Loucy (cell line): ENCODE measurements at regions not wholly inside any gene's neighbourhood (a gene's known extent, or its start where the extent isn't known, plus 50 kb on each side); places are given as distances from the start of the nearest gene placed in this dataset.

Source experiments
- H2AFZ ChIP-seq: fragments of 200-600 bp; sonication (generic); 2 replicates; pipeline ENCODE4 v1.6.0; 2016; ENCODE audit warnings: antibody characterized with exemption, mild to moderate bottlenecking, low read length, moderate library complexity
- H3F3A ChIP-seq: fragments of 200-600 bp; 2 replicates; pipeline ENCODE4 v1.6.0; 2016; ENCODE audit warnings: antibody characterized with exemption, low read depth, mild to moderate bottlenecking
- H3K27me3 ChIP-seq: fragments of 200-600 bp; sonication (generic); 2 replicates; pipeline ENCODE4 v1.6.1; 2014; ENCODE audit warnings: low read length, mild to moderate bottlenecking; ENCODE audit not compliant: insufficient read depth, poor library complexity, severe bottlenecking
- H3K36me3 ChIP-seq: fragments of 200-600 bp; sonication (generic); 2 replicates; pipeline ENCODE4 v1.6.1; 2016; ENCODE audit warnings: low read length; ENCODE audit not compliant: insufficient read depth
- H3K4me1 ChIP-seq: fragments of 200-600 bp; sonication (generic); 2 replicates; pipeline ENCODE4 v1.5.1; 2014; ENCODE audit warnings: low read length, mild to moderate bottlenecking; ENCODE audit not compliant: insufficient read depth, poor library complexity, severe bottlenecking
- H3K4me2 ChIP-seq: fragments of 200-600 bp; sonication (generic); 2 replicates; pipeline ENCODE4 v1.6.0; 2014; ENCODE audit warnings: antibody characterized with exemption, low read length, low read depth, mild to moderate bottlenecking; ENCODE audit not compliant: poor library complexity, severe bottlenecking
- H3K4me3 ChIP-seq: fragments of 200-600 bp; sonication (generic); 2 replicates; pipeline ENCODE4 v1.5.1; 2014; ENCODE audit warnings: low read length, mild to moderate bottlenecking, mixed read lengths; ENCODE audit not compliant: poor library complexity, severe bottlenecking
- H3K79me2 ChIP-seq: fragments of 200-600 bp; sonication (generic); 2 replicates; pipeline ENCODE4 v1.6.1; 2014; ENCODE audit warnings: low read length; ENCODE audit not compliant: insufficient read depth
- H3K9ac ChIP-seq: fragments of 200-600 bp; sonication (generic); 2 replicates; pipeline ENCODE4 v1.6.0; 2014; ENCODE audit warnings: mild to moderate bottlenecking, low read depth, low read length, moderate library complexity; ENCODE audit not compliant: poor library complexity, severe bottlenecking
- H3K9me2 ChIP-seq: fragments of 200-600 bp; sonication (generic); replicated peaks from 2 replicates; pipeline ENCODE4 v1.6.1; 2016; ENCODE audit warnings: low read depth, low read length, mixed read lengths
- H3K9me3 ChIP-seq: fragments of 200-600 bp; sonication (generic); 2 replicates; pipeline ENCODE4 v1.6.1; 2014; ENCODE audit warnings: mild to moderate bottlenecking, antibody characterized with exemption, low read length, low read depth; ENCODE audit not compliant: insufficient read depth
- H4K20me1 ChIP-seq: fragments of 200-600 bp; sonication (generic); 2 replicates; pipeline ENCODE4 v1.6.0; 2014; ENCODE audit warnings: antibody characterized with exemption, low read length, mild to moderate bottlenecking; ENCODE audit not compliant: insufficient read depth, poor library complexity, severe bottlenecking
- EZH2phosphoT487 ChIP-seq: fragments of 200-600 bp; IDR thresholded peaks from 2 replicates; pipeline ENCODE4 v1.6.1; 2018; ENCODE audit warnings: antibody characterized with exemption, mild to moderate bottlenecking, moderate library complexity, borderline replicate concordance
- TF ChIP-seq, protein P1 (sequence below): fragments of 200-600 bp; sonication (generic); conservative IDR thresholded peaks from 2 replicates; pipeline ENCODE4 v1.5.1; 2014; ENCODE audit warnings: mild to moderate bottlenecking, antibody characterized with exemption, low read length

- Histone ChIP-seq H2AFZ (no peak overlapping the region), H3K9me3 (no peaks in the 10 kb centered on the region), H3K4me1 (no peaks in the 10 kb centered on the region), H3K9ac (no peak overlapping the region), H3K79me2 (no peaks in the 10 kb centered on the region), H3K4me2 (no peak overlapping the region), H3F3A (no peaks in the 10 kb centered on the region), H4K20me1 (no peaks in the 10 kb centered on the region), H3K4me3 (no peak overlapping the region), H3K36me3 (no peaks in the 10 kb centered on the region), H3K27me3 (no peaks in the 10 kb centered on the region), H3K9me2 (no peaks in the 10 kb centered on the region)
- TF ChIP-seq, protein P1, sequence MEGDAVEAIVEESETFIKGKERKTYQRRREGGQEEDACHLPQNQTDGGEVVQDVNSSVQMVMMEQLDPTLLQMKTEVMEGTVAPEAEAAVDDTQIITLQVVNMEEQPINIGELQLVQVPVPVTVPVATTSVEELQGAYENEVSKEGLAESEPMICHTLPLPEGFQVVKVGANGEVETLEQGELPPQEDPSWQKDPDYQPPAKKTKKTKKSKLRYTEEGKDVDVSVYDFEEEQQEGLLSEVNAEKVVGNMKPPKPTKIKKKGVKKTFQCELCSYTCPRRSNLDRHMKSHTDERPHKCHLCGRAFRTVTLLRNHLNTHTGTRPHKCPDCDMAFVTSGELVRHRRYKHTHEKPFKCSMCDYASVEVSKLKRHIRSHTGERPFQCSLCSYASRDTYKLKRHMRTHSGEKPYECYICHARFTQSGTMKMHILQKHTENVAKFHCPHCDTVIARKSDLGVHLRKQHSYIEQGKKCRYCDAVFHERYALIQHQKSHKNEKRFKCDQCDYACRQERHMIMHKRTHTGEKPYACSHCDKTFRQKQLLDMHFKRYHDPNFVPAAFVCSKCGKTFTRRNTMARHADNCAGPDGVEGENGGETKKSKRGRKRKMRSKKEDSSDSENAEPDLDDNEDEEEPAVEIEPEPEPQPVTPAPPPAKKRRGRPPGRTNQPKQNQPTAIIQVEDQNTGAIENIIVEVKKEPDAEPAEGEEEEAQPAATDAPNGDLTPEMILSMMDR = no peak
- no peak for TF ChIP-seq EZH2phosphoT487
Observed at GRCh38 chr2:22282916-22283315, 1102.1 kb upstream of the KLHL29 start.

- TF ChIP-seq, protein P1 = no peak
- H3K4me2 ChIP-seq = no peak overlapping the region
- no peaks in the 10 kb centered on the region for H3F3A ChIP-seq
- no peaks in the 10 kb centered on the region for H3K9me2 ChIP-seq
- no peak overlapping the region for H2AFZ ChIP-seq
- H3K36me3 ChIP-seq = no peaks in the 10 kb centered on the region
- H3K9ac ChIP-seq = no peak overlapping the region
- H3K27me3 ChIP-seq = no peaks in the 10 kb centered on the region
- no peaks in the 10 kb centered on the region for H3K4me1 ChIP-seq
- no peaks in the 10 kb centered on the region for H4K20me1 ChIP-seq
- H3K79me2 ChIP-seq = no peaks in the 10 kb centered on the region
- H3K4me3 ChIP-seq = no peak overlapping the region
- no peaks in the 10 kb centered on the region for H3K9me3 ChIP-seq
Observed at GRCh38 chr2:22283436-22283835, 1101.5 kb upstream of the KLHL29 start.

- H3F3A ChIP-seq = no peaks in the 10 kb centered on the region
- no peaks in the 10 kb centered on the region for H3K36me3 ChIP-seq
- no peak overlapping the region for H3K4me2 ChIP-seq
- no peaks in the 10 kb centered on the region for H3K4me1 ChIP-seq
- H3K9me2 ChIP-seq = no peaks in the 10 kb centered on the region
- no peaks in the 10 kb centered on the region for H3K27me3 ChIP-seq
- no peak overlapping the region for H3K9ac ChIP-seq
- TF ChIP-seq EZH2phosphoT487 = no peak
- TF ChIP-seq, protein P1 = no peak
- no peaks in the 10 kb centered on the region for H3K79me2 ChIP-seq
- no peaks in the 10 kb centered on the region for H3K9me3 ChIP-seq
- H4K20me1 ChIP-seq = no peaks in the 10 kb centered on the region
- no peak overlapping the region for H3K4me3 ChIP-seq
- no peak overlapping the region for H2AFZ ChIP-seq
Observed at GRCh38 chr2:22290302-22290701, 1094.7 kb upstream of the KLHL29 start.
